ENCODE measurements at regions not wholly inside any gene's neighbourhood (a gene's known extent, or its start where the extent isn't known, plus 50 kb on each side); places are given as distances from the start of the nearest gene placed in this dataset.

DNA sequence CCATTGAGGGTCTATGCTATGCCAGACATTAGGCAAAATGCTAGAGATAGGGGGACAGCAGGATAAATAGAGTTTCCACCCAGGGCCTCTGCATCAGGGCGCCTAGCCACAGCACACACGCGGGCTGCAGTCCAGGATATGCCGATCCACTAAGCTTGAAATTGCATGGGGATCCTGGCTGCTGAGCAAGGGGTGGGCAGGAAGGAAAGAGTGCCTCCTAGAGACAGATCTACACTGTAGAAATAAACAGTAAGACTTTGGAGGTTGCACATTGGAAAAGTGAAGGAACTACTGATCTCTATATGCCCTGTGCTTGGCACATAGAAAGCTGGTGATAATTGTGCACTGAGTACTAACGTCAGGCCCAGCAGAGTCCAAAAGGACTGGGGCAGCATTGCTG, 411.1 kb downstream of the PRDM2 start:
- Histone ChIP-seq H3K14ac (ENCODE audit: low read length) (no peak overlapping the region), H2AK5ac (ENCODE audit: low read depth, low read length) (no peak overlapping the region), H4K91ac (ENCODE audit: low read depth, low read length, poor library complexity) (no peak overlapping the region), H3K4me1 (ENCODE audit: control insufficient read depth in 2 of 2, insufficient read depth in 1 of 2, low read depth in 1 of 2, low read length in 2 of 2) (peaks cover 0 to 5% of the 10 kb centered on the region in 2 donors), H2BK15ac (ENCODE audit: low read length) (no peak overlapping the region), H3K79me1 (ENCODE audit: low read depth, low read length) (no peaks in the 10 kb centered on the region), H3K4ac (ENCODE audit: low read length) (no peak overlapping the region), H4K8ac (ENCODE audit: low read depth, low read length) (no peak overlapping the region), H3K4me2 (ENCODE audit: insufficient read depth, low read length, poor library complexity, severe bottlenecking) (no peak overlapping the region), H2AFZ (ENCODE audit: low read length) (no peak overlapping the region), H2BK5ac (ENCODE audit: low read length) (no peak overlapping the region), H3K36me3 (replicated peaks in 1 of 2; ENCODE audit: control insufficient read depth in 2 of 2, insufficient read depth in 2 of 2, low read length in 2 of 2) (no peaks in the 10 kb centered on the region), H3K18ac (ENCODE audit: low read length) (no peak overlapping the region), H3K4me3 (ENCODE audit: low read length in 2 of 2) (no peak overlapping the region), H3K27ac (replicated peaks; ENCODE audit: low read length) (no peak overlapping the region), H3K27me3 (ENCODE audit: control insufficient read depth in 3 of 3, insufficient read depth in 3 of 3, low read depth in 1 of 3, low read length in 3 of 3) (no peaks in the 10 kb centered on the region), H2BK120ac (ENCODE audit: low read depth, low read length) (no peak overlapping the region), H3K9ac (ENCODE audit: low read depth, low read length, poor library complexity) (no peak overlapping the region), H2BK12ac (ENCODE audit: low read length) (no peak overlapping the region), H3K23ac (ENCODE audit: low read depth, low read length, poor library complexity) (no peak overlapping the region), H3K9me3 (replicated peaks in 1 of 2; ENCODE audit: control insufficient read depth in 2 of 2, insufficient read depth in 1 of 2, low read depth in 1 of 2, low read length in 2 of 2) (peaks cover 0 to 6% of the 10 kb centered on the region in 2 donors)
- no CpG with 5 or more reads among the region's 5 CpGs for WGBS, 2 donors (ENCODE audit: extremely low coverage in 2 of 2, insufficient read length in 2 of 2, insufficient replicate concordance in 1 of 2)
- DNase-seq (ENCODE audit: low spot score): no peak

DNA sequence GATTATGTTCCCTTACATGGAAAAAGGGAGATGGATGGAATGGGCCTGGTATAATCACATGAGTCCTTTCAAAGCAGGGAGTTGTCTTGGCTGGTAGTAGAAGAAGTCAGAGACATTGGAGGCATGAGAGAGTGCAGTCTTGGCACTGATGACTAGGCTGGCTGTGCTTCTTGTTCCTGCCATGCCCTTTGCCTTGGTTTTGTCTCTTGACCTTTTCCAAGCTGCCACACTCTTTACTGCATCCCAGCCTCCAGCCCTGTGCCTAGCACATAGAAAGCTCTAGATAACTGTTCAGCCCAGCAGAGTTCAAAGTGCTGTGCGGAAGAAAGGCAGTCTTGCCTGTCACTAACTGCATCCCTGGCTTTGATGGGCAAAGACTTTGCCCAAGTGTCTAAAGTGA, 412.6 kb downstream of the PRDM2 start:
- Histone ChIP-seq H3K4ac (ENCODE audit: low read length) (no peak overlapping the region), H3K9ac (ENCODE audit: low read depth, low read length, poor library complexity) (no peak overlapping the region), H2BK5ac (ENCODE audit: low read length) (no peak overlapping the region), H2BK15ac (ENCODE audit: low read length) (no peak overlapping the region), H3K4me3 (ENCODE audit: low read length in 2 of 2) (no peak overlapping the region), H3K4me2 (ENCODE audit: insufficient read depth, low read length, poor library complexity, severe bottlenecking) (no peak overlapping the region), H3K23ac (ENCODE audit: low read depth, low read length, poor library complexity) (no peak overlapping the region), H3K27me3 (ENCODE audit: control insufficient read depth in 3 of 3, insufficient read depth in 3 of 3, low read depth in 1 of 3, low read length in 3 of 3) (no peaks in the 10 kb centered on the region), H3K79me1 (ENCODE audit: low read depth, low read length) (no peaks in the 10 kb centered on the region), H4K8ac (ENCODE audit: low read depth, low read length) (no peak overlapping the region), H2AFZ (ENCODE audit: low read length) (no peak overlapping the region), H2BK12ac (ENCODE audit: low read length) (no peak overlapping the region), H3K9me3 (replicated peaks in 1 of 2; ENCODE audit: control insufficient read depth in 2 of 2, insufficient read depth in 1 of 2, low read depth in 1 of 2, low read length in 2 of 2) (peaks cover 0 to 9% of the 10 kb centered on the region in 2 donors), H3K36me3 (replicated peaks in 1 of 2; ENCODE audit: control insufficient read depth in 2 of 2, insufficient read depth in 2 of 2, low read length in 2 of 2) (no peaks in the 10 kb centered on the region), H2BK120ac (ENCODE audit: low read depth, low read length) (no peak overlapping the region), H3K14ac (ENCODE audit: low read length) (no peak overlapping the region), H3K18ac (ENCODE audit: low read length) (no peak overlapping the region), H4K91ac (ENCODE audit: low read depth, low read length, poor library complexity) (no peak overlapping the region), H3K4me1 (ENCODE audit: control insufficient read depth in 2 of 2, insufficient read depth in 1 of 2, low read depth in 1 of 2, low read length in 2 of 2) (peaks cover 0 to 5% of the 10 kb centered on the region in 2 donors), H3K27ac (replicated peaks; ENCODE audit: low read length) (no peak overlapping the region), H2AK5ac (ENCODE audit: low read depth, low read length) (no peak overlapping the region)
- WGBS, 2 donors (ENCODE audit: extremely low coverage in 2 of 2, insufficient read length in 2 of 2, insufficient replicate concordance in 1 of 2): no CpG with 5 or more reads among the region's 1 CpG
- no peak for DNase-seq (ENCODE audit: low spot score)

DNA sequence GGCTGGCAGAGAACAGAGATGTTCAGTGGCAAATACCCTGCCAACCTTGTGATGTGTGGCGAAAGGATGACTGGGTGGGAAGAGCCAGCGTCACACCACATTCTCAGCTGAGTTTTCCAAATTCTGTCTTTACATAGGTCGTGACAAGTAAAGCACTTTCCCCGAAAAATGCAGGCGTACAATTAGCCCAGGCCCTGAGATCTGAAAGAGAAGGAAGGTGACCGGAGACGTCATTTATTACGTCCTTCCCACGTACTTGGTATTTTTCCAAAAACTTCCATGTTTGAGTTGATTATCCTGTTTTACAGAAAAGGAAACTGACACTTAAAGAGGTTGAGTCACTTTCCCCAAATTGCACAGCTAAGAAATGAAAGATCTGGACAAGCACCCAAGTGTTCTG, 413.3 kb downstream of the PRDM2 start:
- no peak overlapping the region for H3K4ac ChIP-seq (ENCODE audit: low read length)

DNA sequence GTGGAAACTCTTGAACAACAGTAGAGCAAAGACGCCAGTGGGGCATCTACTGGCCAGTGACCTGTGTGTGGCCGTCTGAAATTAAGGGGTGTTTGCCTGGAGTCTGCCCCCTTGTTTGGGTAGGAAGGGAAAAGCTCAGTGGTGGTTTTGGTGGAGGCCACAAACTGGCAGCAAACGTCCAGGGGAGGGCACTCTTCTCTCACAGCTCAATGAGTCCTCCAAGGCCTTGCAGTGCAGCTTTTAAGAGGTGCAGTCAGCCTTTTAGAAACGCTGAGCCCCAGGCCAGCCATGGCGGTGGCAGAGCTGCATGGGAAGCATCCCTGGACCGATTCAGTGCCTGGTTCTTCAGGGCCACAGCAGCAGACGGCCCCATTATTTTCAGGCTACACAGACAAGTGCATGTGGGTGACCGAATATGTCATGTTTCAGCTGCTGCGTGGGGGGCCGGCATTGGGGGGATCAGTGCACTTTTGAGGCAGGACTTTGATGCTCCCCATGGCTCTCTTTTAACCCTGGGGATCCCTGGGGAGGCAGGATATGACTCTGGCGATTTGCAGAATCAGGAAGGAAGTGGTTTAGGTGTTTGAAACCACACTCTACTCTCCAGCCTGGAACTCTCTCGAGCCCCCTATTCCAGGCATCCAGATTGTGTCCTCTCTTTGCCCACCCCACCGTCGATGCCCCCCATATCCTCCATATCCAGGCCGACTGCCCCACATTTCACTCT, 414.0 kb downstream of the PRDM2 start:
- no peak overlapping the region for H3K27ac ChIP-seq (replicated peaks; ENCODE audit: low read length)
- peaks cover 0 to 9% of the 10 kb centered on the region in 2 donors for H3K9me3 ChIP-seq (replicated peaks in 1 of 2; ENCODE audit: control insufficient read depth in 2 of 2, insufficient read depth in 1 of 2, low read depth in 1 of 2, low read length in 2 of 2)
- H3K18ac ChIP-seq (ENCODE audit: low read length): peak overlapping the region; percentile 0
- H2BK120ac ChIP-seq (ENCODE audit: low read depth, low read length): no peak overlapping the region
- no peak overlapping the region for H2BK12ac ChIP-seq (ENCODE audit: low read length)
- H4K91ac ChIP-seq (ENCODE audit: low read depth, low read length, poor library complexity): no peak overlapping the region
- no CpG with 5 or more reads among the region's 15 CpGs for WGBS, 2 donors (ENCODE audit: extremely low coverage in 2 of 2, insufficient read length in 2 of 2, insufficient replicate concordance in 1 of 2)
- no peaks in the 10 kb centered on the region for H3K27me3 ChIP-seq (ENCODE audit: control insufficient read depth in 3 of 3, insufficient read depth in 3 of 3, low read depth in 1 of 3, low read length in 3 of 3)
- peaks cover 0 to 5% of the 10 kb centered on the region in 2 donors for H3K4me1 ChIP-seq (ENCODE audit: control insufficient read depth in 2 of 2, insufficient read depth in 1 of 2, low read depth in 1 of 2, low read length in 2 of 2)
- no peak overlapping the region for H3K14ac ChIP-seq (ENCODE audit: low read length)
- H3K4me2 ChIP-seq (ENCODE audit: insufficient read depth, low read length, poor library complexity, severe bottlenecking): no peak overlapping the region
- H3K4ac ChIP-seq (ENCODE audit: low read length): no peak overlapping the region
- no peak overlapping the region for H4K8ac ChIP-seq (ENCODE audit: low read depth, low read length)
- no peak overlapping the region for H2BK5ac ChIP-seq (ENCODE audit: low read length)
- no peaks in the 10 kb centered on the region for H3K36me3 ChIP-seq (replicated peaks in 1 of 2; ENCODE audit: control insufficient read depth in 2 of 2, insufficient read depth in 2 of 2, low read length in 2 of 2)
- H3K9ac ChIP-seq (ENCODE audit: low read depth, low read length, poor library complexity): no peak overlapping the region
- no peak overlapping the region for H2BK15ac ChIP-seq (ENCODE audit: low read length)
- peak overlapping the region; percentile 76 for H2AFZ ChIP-seq (ENCODE audit: low read length)
- no peaks in the 10 kb centered on the region for H3K79me1 ChIP-seq (ENCODE audit: low read depth, low read length)
- no peak overlapping the region for H2AK5ac ChIP-seq (ENCODE audit: low read depth, low read length)
- no peak overlapping the region for H3K4me3 ChIP-seq (ENCODE audit: low read length in 2 of 2)
- DNase-seq (ENCODE audit: low spot score): peak; percentile 62
- no peak overlapping the region for H3K23ac ChIP-seq (ENCODE audit: low read depth, low read length, poor library complexity)

More for the DNA sequence above, 413.3 kb downstream of the PRDM2 start:
- Histone ChIP-seq H3K4me3 (ENCODE audit: low read length in 2 of 2) (no peak overlapping the region), H2AK5ac (ENCODE audit: low read depth, low read length) (no peak overlapping the region), H3K79me1 (ENCODE audit: low read depth, low read length) (no peaks in the 10 kb centered on the region), H3K9me3 (replicated peaks in 1 of 2; ENCODE audit: control insufficient read depth in 2 of 2, insufficient read depth in 1 of 2, low read depth in 1 of 2, low read length in 2 of 2) (peaks cover 0 to 9% of the 10 kb centered on the region in 2 donors), H3K18ac (ENCODE audit: low read length) (no peak overlapping the region), H2AFZ (ENCODE audit: low read length) (no peak overlapping the region), H4K91ac (ENCODE audit: low read depth, low read length, poor library complexity) (no peak overlapping the region), H2BK120ac (ENCODE audit: low read depth, low read length) (no peak overlapping the region), H4K8ac (ENCODE audit: low read depth, low read length) (no peak overlapping the region), H3K14ac (ENCODE audit: low read length) (no peak overlapping the region), H3K27me3 (ENCODE audit: control insufficient read depth in 3 of 3, insufficient read depth in 3 of 3, low read depth in 1 of 3, low read length in 3 of 3) (no peaks in the 10 kb centered on the region), H2BK15ac (ENCODE audit: low read length) (no peak overlapping the region), H3K27ac (replicated peaks; ENCODE audit: low read length) (no peak overlapping the region), H3K23ac (ENCODE audit: low read depth, low read length, poor library complexity) (no peak overlapping the region), H2BK5ac (ENCODE audit: low read length) (no peak overlapping the region), H3K36me3 (replicated peaks in 1 of 2; ENCODE audit: control insufficient read depth in 2 of 2, insufficient read depth in 2 of 2, low read length in 2 of 2) (no peaks in the 10 kb centered on the region), H3K4me1 (ENCODE audit: control insufficient read depth in 2 of 2, insufficient read depth in 1 of 2, low read depth in 1 of 2, low read length in 2 of 2) (peaks cover 0 to 5% of the 10 kb centered on the region in 2 donors), H3K4me2 (ENCODE audit: insufficient read depth, low read length, poor library complexity, severe bottlenecking) (no peak overlapping the region), H3K9ac (ENCODE audit: low read depth, low read length, poor library complexity) (no peak overlapping the region), H2BK12ac (ENCODE audit: low read length) (no peak overlapping the region)
- no CpG with 5 or more reads among the region's 9 CpGs for WGBS, 2 donors (ENCODE audit: extremely low coverage in 2 of 2, insufficient read length in 2 of 2, insufficient replicate concordance in 1 of 2)
- no peak for DNase-seq (ENCODE audit: low spot score)
